Pancreas (tissue), 10 donors: ENCODE measurements at regions not wholly inside any gene's neighbourhood (a gene's known extent, or its start where the extent isn't known, plus 50 kb on each side); places are given as distances from the start of the nearest gene placed in this dataset.

Experiments used
- ATAC-seq, 4 donors: fragments of 200-7000 bp; cut with Tn5 transposase; one replicate each; pipeline versions ENCODE4 v1.8.0 to v1.9.1; 2020; ENCODE audit warnings: mild to moderate bottlenecking in 4 of 4, moderate library complexity in 4 of 4
- DNase-seq, 6 donors: peaks; one replicate each; pipeline ENCODE4 v3.0.0-alpha.2; 2020
- FAIRE-seq: peaks from 2 replicates; lab custom pipeline; 2012; peaks lifted over from hg19 to GRCh38; lab: Jason Lieb, UNC
- H3K27ac ChIP-seq, 4 donors: fragments of 200-600 bp; sonication (generic); 1 replicate in 3 of 4; 2 replicates in 1 of 4; pipeline versions ENCODE4 v1.5.0 to v1.8.0; 2020
- H3K27me3 ChIP-seq, 4 donors: fragments of 200-600 bp; one replicate each; pipeline ENCODE4 v1.8.0; 2021
- H3K36me3 ChIP-seq, 3 donors: fragments of 200-600 bp; sonication (generic) in 1 of 3; one replicate each; pipeline versions ENCODE4 v1.5.0 to v1.8.0; 2020 to 2021
- H3K4me1 ChIP-seq, 3 donors: fragments of 200-600 bp; one replicate each; pipeline ENCODE4 v1.8.0; 2021
- H3K4me3 ChIP-seq, 4 donors: fragments of 200-600 bp; sonication (generic) in 2 of 4; one replicate each; pipeline versions ENCODE4 v1.5.0 to v1.8.0; 2020 to 2021
- H3K9me3 ChIP-seq, 4 donors: fragments of 200-600 bp; one replicate each; pipeline ENCODE4 v1.8.0; 2021
- WGBS, 2 donors: extraction: QIAGEN DNeasy Blood & Tissue Kit; methylation state at CpG; one replicate each; pipeline ENCODE4 v1.1.7; 2013; 5-methylcytosine and 5-hydroxymethylcytosine counted together
- intact Hi-C, 3 donors: fragments of 100-400 bp; cut with DNase I; formaldehyde crosslinking; loops; one replicate each; pipeline versions ENCODE4 v1.11.1 to v1.14.2; 2022
- TF ChIP-seq, protein P1 (sequence below), 4 donors: fragments of 200-600 bp; sonication (generic) in 3 of 4; IDR thresholded peaks; one replicate each; pipeline versions ENCODE4 v1.5.0 to v1.8.0; 2021; ENCODE audit warnings: antibody characterized with exemption in 4 of 4
- donor health status: healthy with polysubstance abuse.
- donor health status: DM: no; HTN: no; CAD: no; lungs with moderate emphysema.
- donor health status: DM: no; HTN: no; CAD: no.
- donor health status: control.
- donor health status: control.
- donor health status: Bipolar disorder and iron deficiency.
- donor health status: DM: yes; HTN: yes; CAD: no.
- donor health status: DM: no; HTN: no; CAD: no.
- donor health status: DM: no; HTN: no; CAD: no.
- donor health status: DM: yes; HTN: yes; CAD: no.

- Histone ChIP-seq H3K9me3 (no peaks in the 10 kb centered on the region), H3K4me3 (no peak overlapping the region), H3K36me3 (no peaks in the 10 kb centered on the region), H3K4me1 (no peaks in the 10 kb centered on the region), H3K27ac (no peak overlapping the region), H3K27me3 (no peaks in the 10 kb centered on the region)
- TF ChIP-seq, protein P1, sequence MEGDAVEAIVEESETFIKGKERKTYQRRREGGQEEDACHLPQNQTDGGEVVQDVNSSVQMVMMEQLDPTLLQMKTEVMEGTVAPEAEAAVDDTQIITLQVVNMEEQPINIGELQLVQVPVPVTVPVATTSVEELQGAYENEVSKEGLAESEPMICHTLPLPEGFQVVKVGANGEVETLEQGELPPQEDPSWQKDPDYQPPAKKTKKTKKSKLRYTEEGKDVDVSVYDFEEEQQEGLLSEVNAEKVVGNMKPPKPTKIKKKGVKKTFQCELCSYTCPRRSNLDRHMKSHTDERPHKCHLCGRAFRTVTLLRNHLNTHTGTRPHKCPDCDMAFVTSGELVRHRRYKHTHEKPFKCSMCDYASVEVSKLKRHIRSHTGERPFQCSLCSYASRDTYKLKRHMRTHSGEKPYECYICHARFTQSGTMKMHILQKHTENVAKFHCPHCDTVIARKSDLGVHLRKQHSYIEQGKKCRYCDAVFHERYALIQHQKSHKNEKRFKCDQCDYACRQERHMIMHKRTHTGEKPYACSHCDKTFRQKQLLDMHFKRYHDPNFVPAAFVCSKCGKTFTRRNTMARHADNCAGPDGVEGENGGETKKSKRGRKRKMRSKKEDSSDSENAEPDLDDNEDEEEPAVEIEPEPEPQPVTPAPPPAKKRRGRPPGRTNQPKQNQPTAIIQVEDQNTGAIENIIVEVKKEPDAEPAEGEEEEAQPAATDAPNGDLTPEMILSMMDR (IDR thresholded peaks at IDR 0.05): no peak
- ATAC-seq (no peak), DNase-seq (no peak), FAIRE-seq (no peak)
- intact Hi-C loops: no loop called here
- 73 to 79% methylated on average over 16 of the region's 16 CpGs for WGBS, 2 donors
These were observed 470.1 kb downstream of the MCTP2 start for GRCh38 chr15:94701281-94701985.

GRCh38 chr15:94703596-94703995 is 472.2 kb downstream of the MCTP2 start:
- H3K36me3 ChIP-seq: no peaks in the 10 kb centered on the region
- H3K4me1 ChIP-seq: no peaks in the 10 kb centered on the region
- 59 to 61% methylated on average over 3 of the region's 3 CpGs for WGBS, 2 donors
- TF ChIP-seq, protein P1 (IDR thresholded peaks at IDR 0.05): no peak
- H3K27me3 ChIP-seq: peaks cover 0 to 2% (median 0%) of the 10 kb centered on the region in 4 donors
- intact Hi-C loops: no loop called here
- H3K27ac ChIP-seq: no peak overlapping the region
- no peaks in the 10 kb centered on the region for H3K9me3 ChIP-seq
- DNase-seq (no peak), FAIRE-seq (no peak), ATAC-seq (no peak)
- no peak overlapping the region for H3K4me3 ChIP-seq

GRCh38 chr15:94704421-94704820 is 473.1 kb downstream of the MCTP2 start:
- no peaks in the 10 kb centered on the region for H3K36me3 ChIP-seq
- H3K4me3 ChIP-seq: no peak overlapping the region
- H3K4me1 ChIP-seq: no peaks in the 10 kb centered on the region
- TF ChIP-seq, protein P1 (IDR thresholded peaks at IDR 0.05): no peak
- peaks cover 0 to 4% (median 0%) of the 10 kb centered on the region in 4 donors for H3K27me3 ChIP-seq
- ATAC-seq (no peak), FAIRE-seq (no peak), DNase-seq (no peak)
- no peaks in the 10 kb centered on the region for H3K9me3 ChIP-seq
- no peak overlapping the region for H3K27ac ChIP-seq
- intact Hi-C loops: no loop called here

DNA sequence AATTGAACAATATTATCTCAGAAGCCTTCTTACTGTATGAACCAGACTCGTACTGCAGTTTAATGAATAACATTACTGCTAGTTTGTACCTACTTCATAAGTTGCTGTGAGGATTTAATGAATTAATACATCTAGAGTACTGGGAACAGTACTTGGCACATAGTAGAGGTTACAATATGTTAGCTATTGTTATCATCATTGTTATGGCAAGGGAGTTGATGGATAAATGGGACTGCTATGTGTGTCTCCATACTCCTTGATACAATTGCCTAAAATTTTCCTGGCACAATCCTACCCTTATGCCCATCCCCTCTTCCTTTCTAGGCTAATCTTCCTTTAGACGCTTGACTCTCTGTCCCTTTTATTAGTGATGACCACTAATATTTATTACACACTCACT is 473.6 kb downstream of the MCTP2 start:
- ATAC-seq: no peak
- no peak for DNase-seq
- 44 to 54% methylated on average over 2 of the region's 2 CpGs for WGBS, 2 donors
- H3K27me3 ChIP-seq: peaks cover 0 to 4% (median 0%) of the 10 kb centered on the region in 4 donors
- intact Hi-C loops: no loop called here
- H3K4me3 ChIP-seq: no peak overlapping the region
- H3K36me3 ChIP-seq: no peaks in the 10 kb centered on the region
- H3K27ac ChIP-seq: no peak overlapping the region
- TF ChIP-seq, protein P1 (IDR thresholded peaks at IDR 0.05): no peak
- H3K9me3 ChIP-seq: no peaks in the 10 kb centered on the region
- no peak for FAIRE-seq
- H3K4me1 ChIP-seq: no peaks in the 10 kb centered on the region

GRCh38 chr15:94709319-94709718 is 478.0 kb downstream of the MCTP2 start:
- DNase-seq: no peak
- no peaks in the 10 kb centered on the region for H3K9me3 ChIP-seq

More at GRCh38 chr15:94709319-94709718, 478.0 kb downstream of the MCTP2 start:
- intact Hi-C loops: no loop called here
- peaks cover 0 to 4% (median 1%) of the 10 kb centered on the region in 4 donors for H3K27me3 ChIP-seq
- H3K27ac ChIP-seq: no peak overlapping the region
- no peak overlapping the region for H3K4me3 ChIP-seq
- WGBS, 2 donors: 64% methylated on average over 9 of the region's 9 CpGs
- no peaks in the 10 kb centered on the region for H3K36me3 ChIP-seq
- TF ChIP-seq, protein P1 (IDR thresholded peaks at IDR 0.05): no peak
- H3K4me1 ChIP-seq: no peaks in the 10 kb centered on the region
- FAIRE-seq (no peak), ATAC-seq (no peak)
